Osteoblast (primary cell): ENCODE measurements at regions not wholly inside any gene's neighbourhood (a gene's known extent, or its start where the extent isn't known, plus 50 kb on each side); places are given as distances from the start of the nearest gene placed in this dataset.

Source experiments
- DNase-seq: peaks from one replicate; pipeline ENCODE4 v3.0.0; 2011; ENCODE audit warnings: low spot score, mixed read lengths; ENCODE audit not compliant: insufficient read length; ENCODE audit errors: missing footprints
- H2AFZ ChIP-seq: 2 replicates; pipeline ENCODE4 v1.6.0; 2011; ENCODE audit warnings: mild to moderate bottlenecking, low read length
- H3K27ac ChIP-seq: 2 replicates; pipeline ENCODE4 v1.5.1; 2011; ENCODE audit warnings: mild to moderate bottlenecking, low read depth, low read length, moderate library complexity
- H3K27me3 ChIP-seq: 2 replicates; pipeline ENCODE4 v1.6.0; 2012; ENCODE audit warnings: mild to moderate bottlenecking, control low read depth, inconsistent platforms, low read length, moderate library complexity; ENCODE audit not compliant: insufficient read depth
- H3K36me3 ChIP-seq: 2 replicates; pipeline ENCODE4 v1.5.1; 2011; ENCODE audit warnings: mild to moderate bottlenecking, low read length, control low read depth, moderate library complexity; ENCODE audit not compliant: insufficient read depth
- H3K4me1 ChIP-seq: 2 replicates; pipeline ENCODE4 v1.5.1; 2011; ENCODE audit warnings: mild to moderate bottlenecking, low read length, control low read depth, moderate library complexity; ENCODE audit not compliant: insufficient read depth
- H3K4me2 ChIP-seq: 2 replicates; pipeline ENCODE4 v1.6.0; 2011; ENCODE audit warnings: mild to moderate bottlenecking, low read length; ENCODE audit not compliant: insufficient read depth
- H3K4me3 ChIP-seq: fragments of 200-600 bp; sonication (generic); 3 replicates; pipeline ENCODE4 v1.5.1; 2012; ENCODE audit warnings: mild to moderate bottlenecking, low read length, inconsistent platforms; ENCODE audit not compliant: insufficient read depth
- H3K79me2 ChIP-seq: 2 replicates; pipeline ENCODE4 v1.6.0; 2012; ENCODE audit warnings: mild to moderate bottlenecking, low read length, control low read depth, inconsistent platforms; ENCODE audit not compliant: insufficient read depth
- H3K9me3 ChIP-seq: 2 replicates; pipeline ENCODE4 v1.5.1; 2011; ENCODE audit warnings: low read depth, low read length, control low read depth
- H4K20me1 ChIP-seq: 2 replicates; pipeline ENCODE4 v1.6.0; 2012; ENCODE audit warnings: mild to moderate bottlenecking, low read length, control low read depth; ENCODE audit not compliant: insufficient read depth
- CTCF ChIP-seq: IDR thresholded peaks from 2 replicates; pipeline ENCODE4 v1.5.1; 2011; ENCODE audit warnings: mild to moderate bottlenecking, low read depth, low read length, moderate library complexity; ENCODE audit errors: extremely low read depth

GRCh38 chr2:175684466-175684865, 317.6 kb downstream of the LNPK start:
- TF ChIP-seq CTCF: no peak
- Histone ChIP-seq H3K9me3 (no peaks in the 10 kb centered on the region), H3K4me1 (no peaks in the 10 kb centered on the region), H4K20me1 (no peaks in the 10 kb centered on the region), H3K27ac (no peak overlapping the region), H3K36me3 (no peaks in the 10 kb centered on the region), H2AFZ (no peak overlapping the region), H3K4me3 (no peak overlapping the region), H3K4me2 (no peak overlapping the region), H3K27me3 (no peaks in the 10 kb centered on the region), H3K79me2 (no peaks in the 10 kb centered on the region)
- DNase-seq: no peak

GRCh38 chr2:175679728-175680127, 322.3 kb downstream of the LNPK start:
- H3K27ac ChIP-seq: no peak overlapping the region
- no peak overlapping the region for H2AFZ ChIP-seq
- no peaks in the 10 kb centered on the region for H3K27me3 ChIP-seq
- no peak overlapping the region for H3K4me3 ChIP-seq
- TF ChIP-seq CTCF: no peak
- no peak for DNase-seq
- no peaks in the 10 kb centered on the region for H3K4me1 ChIP-seq
- no peaks in the 10 kb centered on the region for H3K9me3 ChIP-seq
- H3K4me2 ChIP-seq: no peak overlapping the region
- H3K79me2 ChIP-seq: no peaks in the 10 kb centered on the region
- no peaks in the 10 kb centered on the region for H4K20me1 ChIP-seq
- H3K36me3 ChIP-seq: no peaks in the 10 kb centered on the region

- Histone ChIP-seq H2AFZ (no peak overlapping the region), H3K79me2 (no peaks in the 10 kb centered on the region), H3K27ac (no peak overlapping the region), H3K4me1 (no peaks in the 10 kb centered on the region), H3K4me2 (no peak overlapping the region), H4K20me1 (no peaks in the 10 kb centered on the region), H3K9me3 (no peaks in the 10 kb centered on the region), H3K4me3 (no peak overlapping the region), H3K27me3 (no peaks in the 10 kb centered on the region), H3K36me3 (no peaks in the 10 kb centered on the region)
- TF ChIP-seq CTCF: no peak
- no peak for DNase-seq
Observed at GRCh38 chr2:175679231-175679630, 322.8 kb downstream of the LNPK start.

GRCh38 chr2:175677880-175678279, 324.2 kb downstream of the LNPK start:
- Histone ChIP-seq H3K4me1 (no peaks in the 10 kb centered on the region), H2AFZ (no peak overlapping the region), H3K9me3 (no peaks in the 10 kb centered on the region), H3K4me3 (no peak overlapping the region), H3K4me2 (no peak overlapping the region), H3K79me2 (no peaks in the 10 kb centered on the region), H3K27me3 (no peaks in the 10 kb centered on the region), H3K27ac (no peak overlapping the region), H4K20me1 (no peaks in the 10 kb centered on the region), H3K36me3 (no peaks in the 10 kb centered on the region)
- TF ChIP-seq CTCF: no peak
- DNase-seq: no peak
